NT2/D1 (cell line): ENCODE measurements at regions not wholly inside any gene's neighbourhood (a gene's known extent, or its start where the extent isn't known, plus 50 kb on each side); places are given as distances from the start of the nearest gene placed in this dataset.

Experiments used
- SUZ12 ChIP-seq: IDR thresholded peaks from 2 replicates; pipeline ENCODE4 v1.6.1; 2011; ENCODE audit not compliant: insufficient read length, insufficient read depth; ENCODE audit errors: extremely low read depth
- ZNF274 ChIP-seq: IDR thresholded peaks from 2 replicates; pipeline ENCODE4 v1.6.1; 2011; ENCODE audit warnings: mild to moderate bottlenecking, low read depth, low read length

DNA sequence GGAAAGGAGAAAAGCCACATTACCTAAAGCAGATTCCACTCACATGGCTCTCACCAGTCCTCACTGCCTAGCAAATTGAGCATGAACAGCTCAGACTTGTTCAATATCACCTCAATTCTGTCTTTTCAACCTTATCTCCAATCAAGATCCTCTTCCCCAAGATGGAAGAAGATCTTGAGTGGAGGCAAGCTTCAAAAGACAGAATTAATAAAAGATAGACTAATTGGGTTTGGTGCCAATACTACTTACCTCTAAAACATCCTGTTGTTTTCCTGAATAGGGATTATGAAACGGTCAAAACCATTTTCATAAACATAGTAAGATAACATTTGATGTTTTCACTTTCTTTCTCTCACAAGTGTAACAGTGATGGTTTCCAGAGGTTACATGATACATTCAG is 349.2 kb upstream of the PLD5 start:
- TF ChIP-seq ZNF274 (no peak), SUZ12 (no peak)
